Activated naive CD4-positive, alpha-beta T cell treated with anti-CD3 and anti-CD28 coated beads, Interleukin-2, amount 10 ng/mL, durations not matched to agents 7 days and 5 days (primary cell): ENCODE measurements at regions not wholly inside any gene's neighbourhood (a gene's known extent, or its start where the extent isn't known, plus 50 kb on each side); places are given as distances from the start of the nearest gene placed in this dataset.
"Not testable (repeated sequence)": the region's sequence is repeated elsewhere in the genome, so short reads cannot be mapped to it uniquely, and the experiment has no call there.

ENCODE experiments used
- CTCF ChIA-PET: fragments of 350-600 bp; sonication (Branson Sonifier 250); formaldehyde crosslinking; loops from one replicate; lab custom pipeline; 2021; ENCODE audit warnings: antibody characterized with exemption; lab: Charles Lee
- DNase-seq: peaks from one replicate; pipeline ENCODE4 v3.0.0-alpha.2; 2020
- H3K27ac Mint-ChIP-seq: one replicate; pipeline ENCODE4 v1.8.0; 2021; ENCODE audit warnings: mild to moderate bottlenecking, moderate library complexity, mixed read lengths
- H3K27me3 Mint-ChIP-seq: one replicate; pipeline ENCODE4 v1.8.0; 2021; ENCODE audit warnings: mild to moderate bottlenecking, mixed read lengths
- H3K36me3 Mint-ChIP-seq: one replicate; pipeline ENCODE4 v1.8.0; 2021; ENCODE audit warnings: mixed read lengths
- H3K4me1 Mint-ChIP-seq: one replicate; pipeline ENCODE4 v1.8.0; 2021; ENCODE audit warnings: mixed read lengths
- H3K4me3 Mint-ChIP-seq: one replicate; pipeline ENCODE4 v1.8.0; 2021; ENCODE audit warnings: mild to moderate bottlenecking, moderate library complexity, mixed read lengths
- H3K9me3 Mint-ChIP-seq: one replicate; pipeline ENCODE4 v1.8.0; 2021; ENCODE audit warnings: mixed read lengths

DNA sequence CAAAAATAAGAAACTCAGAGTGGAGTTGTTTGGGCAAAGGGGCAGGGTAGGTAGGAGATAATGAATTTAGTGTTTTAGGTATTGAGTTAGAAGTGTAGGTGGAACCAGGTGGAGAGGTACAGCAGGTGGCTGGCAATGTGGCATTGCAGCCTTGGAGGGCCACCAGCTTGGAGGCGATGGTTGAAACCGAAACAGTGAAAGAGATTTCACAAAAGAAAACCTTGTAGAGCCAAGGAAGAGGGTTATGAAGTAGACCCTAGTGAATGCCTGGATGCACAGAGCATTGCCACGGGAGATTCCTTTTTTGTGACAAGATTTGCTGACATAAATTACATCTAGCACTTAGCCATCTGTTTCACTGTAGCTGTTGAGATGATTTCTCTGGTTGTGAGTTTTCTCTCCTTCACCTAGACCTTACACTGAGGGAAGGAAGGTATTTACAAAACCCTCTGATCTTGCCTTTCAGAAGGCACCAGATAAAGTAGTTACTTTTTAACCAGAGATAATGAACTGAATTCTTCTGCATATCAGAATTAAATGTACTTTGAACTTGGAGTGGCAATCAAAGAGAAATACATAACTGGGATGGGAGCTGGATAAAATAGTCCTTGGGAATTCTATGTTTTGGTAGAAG is 104.1 kb upstream of the CASK start:
- no peaks in the 10 kb centered on the region for H3K27me3 Mint-ChIP-seq
- no peaks in the 10 kb centered on the region for H3K36me3 Mint-ChIP-seq
- H3K4me3 Mint-ChIP-seq: no peak overlapping the region
- no peak overlapping the region for H3K27ac Mint-ChIP-seq
- no peaks in the 10 kb centered on the region for H3K4me1 Mint-ChIP-seq
- H3K9me3 Mint-ChIP-seq: no peaks in the 10 kb centered on the region
- CTCF ChIA-PET: no interaction called here
- no peak for DNase-seq

DNA sequence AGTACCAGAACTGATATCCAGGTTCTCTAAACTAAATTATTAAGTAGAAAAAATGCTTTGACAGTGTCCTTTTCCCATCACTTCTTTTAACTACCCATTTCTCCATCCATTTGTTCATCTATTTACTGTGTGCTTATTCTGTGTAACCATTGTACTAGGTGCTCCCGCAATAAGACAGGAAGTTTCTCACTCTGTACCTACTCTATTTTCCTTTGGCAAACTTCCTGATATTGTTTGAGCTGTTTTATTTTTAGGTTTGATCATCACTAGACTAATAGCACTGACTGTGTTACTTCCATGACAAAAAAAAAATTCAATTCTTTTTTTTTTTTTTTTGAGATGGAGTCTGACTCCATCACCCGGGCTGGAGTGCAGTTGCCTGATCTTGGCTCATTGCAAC is 102.5 kb upstream of the CASK start:
- H3K9me3 Mint-ChIP-seq: no peaks in the 10 kb centered on the region
- H3K4me3 Mint-ChIP-seq: no peak overlapping the region
- no peaks in the 10 kb centered on the region for H3K27me3 Mint-ChIP-seq
- no peaks in the 10 kb centered on the region for H3K4me1 Mint-ChIP-seq
- DNase-seq: no peak
- H3K36me3 Mint-ChIP-seq: no peaks in the 10 kb centered on the region
- CTCF ChIA-PET: no interaction called here
- H3K27ac Mint-ChIP-seq: no peak overlapping the region

DNA sequence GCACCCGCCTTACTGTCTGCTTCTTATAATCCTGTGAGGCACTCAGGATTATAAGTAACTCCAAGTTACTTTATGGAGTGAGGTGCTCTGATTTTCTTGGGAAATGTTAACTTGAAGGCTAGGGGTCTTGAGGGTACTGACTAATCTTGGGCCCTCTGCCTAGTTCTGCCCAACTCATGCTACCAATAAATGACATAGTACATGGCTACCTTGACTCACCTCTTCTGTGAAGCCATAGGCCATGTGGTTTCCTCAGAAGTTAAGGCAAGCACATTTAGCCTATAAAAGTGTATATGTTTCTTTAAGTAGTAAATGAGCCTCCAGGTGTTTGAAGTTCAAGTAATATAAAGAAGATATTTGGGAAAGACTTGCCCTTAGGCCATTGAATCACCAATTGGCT is 99.8 kb upstream of the CASK start:
- Mint-ChIP-seq H3K9me3 (no peaks in the 10 kb centered on the region), H3K4me1 (peaks cover 10% of the 10 kb centered on the region), H3K27ac (no peak overlapping the region), H3K36me3 (no peaks in the 10 kb centered on the region), H3K4me3 (no peak overlapping the region), H3K27me3 (no peaks in the 10 kb centered on the region)
- CTCF ChIA-PET: no interaction called here
- DNase-seq: no peak

DNA sequence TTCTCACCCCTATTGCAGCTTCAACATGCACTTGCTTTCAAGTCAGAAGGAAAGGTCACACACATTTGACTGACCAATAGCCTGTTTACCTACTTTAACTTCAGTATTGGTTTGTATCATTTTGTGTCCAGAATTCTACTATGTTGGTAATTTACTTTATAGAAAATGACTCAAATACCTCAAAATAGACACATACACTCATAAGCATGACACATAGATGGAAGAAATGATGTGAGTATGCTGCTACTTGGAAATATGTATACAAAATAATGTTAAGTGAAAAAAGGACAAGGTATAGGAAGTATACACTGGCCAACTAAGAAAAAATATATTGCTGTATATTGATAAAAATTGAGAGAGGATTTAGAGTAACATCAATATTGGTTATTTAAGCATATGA is 98.8 kb upstream of the CASK start:
- CTCF ChIA-PET: no interaction called here
- DNase-seq: no peak
- H3K36me3 Mint-ChIP-seq: no peaks in the 10 kb centered on the region
- H3K9me3 Mint-ChIP-seq: no peaks in the 10 kb centered on the region
- H3K27me3 Mint-ChIP-seq: no peaks in the 10 kb centered on the region
- no peak overlapping the region for H3K4me3 Mint-ChIP-seq
- H3K4me1 Mint-ChIP-seq: peaks cover 10% of the 10 kb centered on the region
- no peak overlapping the region for H3K27ac Mint-ChIP-seq

DNA sequence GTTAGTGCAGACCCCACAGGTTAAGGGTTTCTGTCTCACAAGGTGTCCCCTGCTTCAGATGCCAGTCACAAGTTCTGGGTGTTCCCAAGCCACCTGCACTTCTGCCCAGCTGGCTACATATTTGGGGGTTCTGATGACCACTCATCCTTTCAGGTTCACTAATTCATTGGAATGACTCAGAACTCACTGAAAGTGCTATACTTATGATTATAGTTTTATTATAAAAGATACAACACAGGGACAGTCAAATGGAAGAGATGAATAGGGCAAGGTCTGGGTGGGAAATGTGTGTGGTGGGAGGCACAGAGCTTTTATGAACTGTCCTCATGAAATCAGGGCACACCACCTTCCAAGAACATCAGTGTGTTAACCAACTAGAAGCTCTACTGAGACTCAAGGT is 97.7 kb upstream of the CASK start:
- H3K36me3 Mint-ChIP-seq: no peaks in the 10 kb centered on the region
- H3K4me3 Mint-ChIP-seq: no peak overlapping the region
- CTCF ChIA-PET: no interaction called here
- DNase-seq: no peak
- H3K9me3 Mint-ChIP-seq: no peaks in the 10 kb centered on the region
- no peaks in the 10 kb centered on the region for H3K27me3 Mint-ChIP-seq
- H3K4me1 Mint-ChIP-seq: peaks cover 10% of the 10 kb centered on the region
- H3K27ac Mint-ChIP-seq: no peak overlapping the region

DNA sequence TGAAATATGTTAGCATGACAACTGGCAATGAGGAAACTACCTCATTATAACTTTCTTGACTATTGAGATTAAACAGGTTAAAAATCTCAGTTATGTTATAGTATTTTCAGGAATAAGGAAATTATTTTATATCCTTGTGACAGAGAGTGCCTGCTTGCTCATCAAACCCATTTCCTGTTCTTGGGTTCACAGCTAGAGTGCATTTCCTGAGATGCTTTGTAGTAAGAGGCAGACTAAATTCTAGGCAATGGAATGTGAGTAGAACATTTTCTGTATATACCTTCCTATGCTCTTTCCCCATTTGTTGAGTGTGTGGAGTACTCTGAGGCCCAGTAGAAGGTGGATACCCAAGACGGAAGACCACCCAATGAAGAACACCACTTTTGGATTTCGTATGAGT is 96.9 kb upstream of the CASK start:
- Mint-ChIP-seq H3K9me3 (no peaks in the 10 kb centered on the region), H3K4me3 (no peak overlapping the region), H3K27ac (no peak overlapping the region), H3K27me3 (no peaks in the 10 kb centered on the region), H3K36me3 (no peaks in the 10 kb centered on the region), H3K4me1 (peaks cover 10% of the 10 kb centered on the region)
- DNase-seq: no peak
- CTCF ChIA-PET: no interaction called here

DNA sequence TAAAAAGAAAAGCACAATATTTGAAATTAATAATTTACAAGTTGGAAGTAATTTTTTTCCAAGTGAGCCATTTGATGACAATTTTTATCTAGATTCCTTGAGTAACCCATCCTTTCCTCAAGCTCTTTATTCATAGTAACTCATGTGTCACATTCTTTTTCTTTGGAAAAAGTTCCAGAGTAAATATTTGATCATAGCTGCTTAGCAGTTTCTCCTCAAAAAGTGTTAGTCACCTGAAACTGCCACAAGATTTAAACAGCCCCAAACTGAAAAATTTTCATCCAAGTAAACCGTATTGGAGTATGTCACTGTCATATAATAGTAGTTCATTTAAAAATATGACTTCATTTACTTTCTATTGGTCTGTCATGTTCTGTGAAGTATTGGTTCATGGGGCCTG is 94.6 kb upstream of the CASK start:
- Mint-ChIP-seq H3K4me1 (peaks cover 10% of the 10 kb centered on the region), H3K27me3 (no peaks in the 10 kb centered on the region), H3K4me3 (no peak overlapping the region), H3K27ac (no peak overlapping the region), H3K9me3 (no peaks in the 10 kb centered on the region), H3K36me3 (no peaks in the 10 kb centered on the region)
- DNase-seq: no peak
- CTCF ChIA-PET: no interaction called here

DNA sequence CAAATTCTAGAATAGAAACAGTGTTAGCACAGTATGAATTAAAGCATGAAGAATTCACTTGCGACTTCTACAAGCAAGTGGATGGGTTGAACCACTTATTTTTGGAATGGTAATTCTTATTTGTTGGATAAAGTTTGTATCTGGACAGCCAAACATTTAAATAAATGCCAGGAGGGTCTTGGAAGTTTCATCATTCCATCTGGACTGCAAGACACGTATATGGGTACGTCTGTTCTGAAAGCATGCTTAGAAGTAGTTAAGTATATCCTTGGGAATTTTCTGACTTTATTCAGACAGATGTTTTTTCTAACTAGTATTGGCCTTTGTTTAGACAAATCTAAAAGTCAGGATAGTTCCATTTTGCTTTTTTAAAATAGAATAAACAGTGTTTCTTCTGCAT is 77.5 kb upstream of the CASK start:
- CTCF ChIA-PET: no interaction called here
- H3K27ac Mint-ChIP-seq: no peak overlapping the region
- no peaks in the 10 kb centered on the region for H3K36me3 Mint-ChIP-seq
- no peaks in the 10 kb centered on the region for H3K27me3 Mint-ChIP-seq
- no peaks in the 10 kb centered on the region for H3K9me3 Mint-ChIP-seq
- H3K4me1 Mint-ChIP-seq: no peaks in the 10 kb centered on the region
- no peak overlapping the region for H3K4me3 Mint-ChIP-seq
- DNase-seq: no peak

DNA sequence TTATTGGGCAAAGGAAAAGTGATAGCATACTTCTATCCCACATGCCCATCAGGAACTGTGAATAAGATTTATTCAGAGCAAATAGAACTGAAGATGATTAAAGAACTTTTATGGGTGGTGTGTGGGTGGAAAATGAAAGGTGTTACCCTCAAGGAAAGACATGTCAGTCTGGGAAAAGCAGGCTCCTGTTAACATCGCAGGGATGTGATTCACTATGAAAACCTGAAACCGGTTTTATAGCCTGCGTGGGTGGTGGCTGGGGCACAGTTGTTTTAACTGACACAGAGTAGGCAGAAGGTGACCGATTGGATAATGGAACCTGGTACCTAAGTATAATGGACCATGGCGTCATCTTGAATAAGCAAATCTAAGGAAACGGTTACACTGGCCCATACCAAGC is 61.3 kb upstream of the CASK start:
- Mint-ChIP-seq H3K9me3 (no peaks in the 10 kb centered on the region), H3K27ac (no peak overlapping the region), H3K27me3 (no peaks in the 10 kb centered on the region), H3K36me3 (no peaks in the 10 kb centered on the region), H3K4me1 (no peaks in the 10 kb centered on the region), H3K4me3 (no peak overlapping the region)
- no peak for DNase-seq
- CTCF ChIA-PET: no interaction called here

DNA sequence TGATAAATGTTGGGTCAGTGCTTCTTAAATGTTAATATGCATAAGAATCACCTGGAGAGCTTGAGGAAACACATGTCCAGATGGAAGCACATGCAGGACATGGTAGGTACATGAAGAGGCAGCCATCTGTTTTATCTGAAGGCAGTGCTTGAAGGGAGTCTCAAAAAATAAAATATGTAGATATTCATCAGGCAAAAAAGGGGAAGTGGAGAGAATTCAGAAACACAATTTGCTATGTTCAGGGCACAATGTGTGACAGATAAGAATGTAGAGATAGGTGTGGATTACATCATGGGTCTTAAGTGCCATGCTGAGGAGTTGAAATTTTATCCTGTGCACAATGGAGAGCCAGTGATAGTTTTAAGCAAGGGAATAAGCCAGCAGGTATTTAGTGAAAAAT is 59.6 kb upstream of the CASK start:
- Mint-ChIP-seq H3K4me1 (no peaks in the 10 kb centered on the region), H3K4me3 (no peak overlapping the region), H3K27ac (no peak overlapping the region), H3K9me3 (no peaks in the 10 kb centered on the region), H3K27me3 (no peaks in the 10 kb centered on the region), H3K36me3 (no peaks in the 10 kb centered on the region)
- no peak for DNase-seq
- CTCF ChIA-PET: no interaction called here

DNA sequence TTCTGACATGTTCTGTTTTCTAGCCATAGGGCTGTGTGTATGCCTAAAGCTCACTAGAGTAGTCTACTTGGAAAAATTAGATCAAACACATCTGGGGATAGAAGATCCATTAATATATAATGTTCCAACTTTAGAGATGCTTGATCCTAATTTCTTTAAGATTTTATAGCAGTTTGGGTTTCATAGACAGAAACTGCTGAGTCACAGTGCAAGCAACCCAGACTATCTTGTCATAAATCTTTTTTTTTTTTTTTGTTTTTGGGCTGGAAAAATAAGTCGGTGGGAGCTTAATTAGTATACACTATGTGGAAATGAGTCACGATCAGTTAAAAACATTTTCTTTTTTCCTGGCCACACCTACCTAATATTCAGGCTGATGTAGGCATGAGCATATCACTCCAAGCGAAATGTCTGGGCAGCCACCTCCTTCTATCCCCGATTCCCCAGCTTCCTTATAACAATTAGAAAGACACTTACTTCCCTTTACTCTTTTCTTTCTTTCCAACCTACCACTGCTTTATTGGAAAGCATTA is 58.2 kb upstream of the CASK start:
- no peaks in the 10 kb centered on the region for H3K36me3 Mint-ChIP-seq
- H3K4me1 Mint-ChIP-seq: no peaks in the 10 kb centered on the region
- CTCF ChIA-PET: no interaction called here
- DNase-seq: no peak
- H3K4me3 Mint-ChIP-seq: no peak overlapping the region
- no peaks in the 10 kb centered on the region for H3K9me3 Mint-ChIP-seq
- no peak overlapping the region for H3K27ac Mint-ChIP-seq
- peaks cover 7% of the 10 kb centered on the region for H3K27me3 Mint-ChIP-seq

DNA sequence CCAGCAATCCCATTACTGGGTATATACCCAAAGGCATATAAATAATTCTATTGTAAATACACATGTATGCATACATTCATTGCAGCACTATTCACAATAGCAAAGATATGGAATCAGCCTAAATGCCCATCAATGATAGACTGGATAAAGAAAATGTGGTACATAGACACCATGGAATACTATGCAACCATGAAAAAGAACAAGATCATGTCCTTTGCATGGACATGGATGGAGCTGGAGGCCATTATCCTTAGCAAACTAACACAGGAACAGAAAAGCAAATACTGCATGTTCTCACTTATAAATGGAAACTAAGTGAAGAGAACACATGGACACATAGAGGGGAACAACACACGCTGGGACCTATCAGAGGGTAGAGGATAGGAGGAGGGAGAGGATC is 51.3 kb upstream of the CASK start:
- DNase-seq, H3K9me3 Mint-ChIP-seq, H3K36me3 Mint-ChIP-seq, H3K4me1 Mint-ChIP-seq, CTCF ChIA-PET, H3K27ac Mint-ChIP-seq, H3K27me3 Mint-ChIP-seq, H3K4me3 Mint-ChIP-seq: not testable (repeated sequence)

DNA sequence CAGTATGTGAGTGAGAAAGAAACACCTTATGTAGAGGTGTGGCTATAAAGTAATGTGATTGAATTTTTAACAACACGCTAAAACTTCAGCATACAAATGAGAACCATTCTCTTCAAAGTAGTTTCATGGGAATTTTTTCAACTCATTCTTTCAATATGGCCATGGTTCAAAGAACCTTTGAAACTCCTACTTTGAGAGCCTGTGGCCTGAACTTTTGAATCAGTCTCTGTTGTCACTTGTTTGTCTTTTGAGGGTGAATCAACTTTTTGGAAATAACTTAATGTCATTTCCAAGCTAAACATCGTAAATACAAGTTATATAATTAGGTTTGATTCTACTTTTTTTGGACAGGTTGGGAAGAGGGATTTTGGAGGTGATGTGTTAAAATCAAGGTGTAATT is 49.9 kb upstream of the CASK start:
- CTCF ChIA-PET: no interaction called here
- Mint-ChIP-seq H3K27me3 (peaks cover 7% of the 10 kb centered on the region), H3K4me1 (no peaks in the 10 kb centered on the region), H3K9me3 (peaks cover 2% of the 10 kb centered on the region), H3K27ac (no peak overlapping the region), H3K4me3 (no peak overlapping the region), H3K36me3 (no peaks in the 10 kb centered on the region)
- no peak for DNase-seq
